Sigmoid colon (tissue), 3 donors: ENCODE measurements at regions not wholly inside any gene's neighbourhood (a gene's known extent, or its start where the extent isn't known, plus 50 kb on each side); places are given as distances from the start of the nearest gene placed in this dataset.

ENCODE experiments used
- CTCF ChIP-seq, 4 experiments: fragments of 450-650 bp in 3 of 4; fragments of 200-600 bp in 1 of 4; IDR thresholded peaks; one replicate each; pipeline ENCODE4 v1.5.1; 2016 to 2019; ENCODE audit warnings: antibody characterized with exemption in 4 of 4, mild to moderate bottlenecking in 3 of 4, moderate library complexity in 2 of 4
- POLR2A ChIP-seq, 2 donors: fragments of 450-650 bp; IDR thresholded peaks; one replicate each; pipeline ENCODE4 v1.6.1; 2016; ENCODE audit warnings: antibody characterized with exemption in 2 of 2, mild to moderate bottlenecking in 2 of 2, moderate library complexity in 2 of 2

- TF ChIP-seq POLR2A (IDR thresholded peaks at IDR 0.05) (no peak), CTCF (IDR thresholded peaks at IDR 0.05) (no peak)
Measured at GRCh38 chr1:109850194-109850593, 60.5 kb upstream of the CSF1 start.
